Ishikawa (cell line): ENCODE measurements at regions not wholly inside any gene's neighbourhood (a gene's known extent, or its start where the extent isn't known, plus 50 kb on each side); places are given as distances from the start of the nearest gene placed in this dataset.

ENCODE experiments used
- CEBPB ChIP-seq: IDR thresholded peaks from 2 replicates; pipeline ENCODE4 v1.6.1; 2012
- EGR1 ChIP-seq: IDR thresholded peaks from 2 replicates; pipeline ENCODE4 v1.6.1; 2012
- EP300 ChIP-seq: IDR thresholded peaks from 2 replicates; pipeline ENCODE4 v1.6.1; 2012; ENCODE audit warnings: borderline replicate concordance
- REST ChIP-seq: IDR thresholded peaks from 2 replicates; pipeline ENCODE4 v1.6.1; 2012; ENCODE audit warnings: low read depth, mild to moderate bottlenecking
- USF1 ChIP-seq: IDR thresholded peaks from 2 replicates; pipeline ENCODE4 v1.6.1; 2012

GRCh38 chr3:182420741-182421140 is 372.6 kb upstream of the ATP11B start:
- no peak for TF ChIP-seq REST
- TF ChIP-seq CEBPB = no peak
- TF ChIP-seq EP300 = no peak
- TF ChIP-seq EGR1 = no peak
- TF ChIP-seq USF1 = no peak
